ENCODE measurements at regions not wholly inside any gene's neighbourhood (a gene's known extent, or its start where the extent isn't known, plus 50 kb on each side); places are given as distances from the start of the nearest gene placed in this dataset.

DNA sequence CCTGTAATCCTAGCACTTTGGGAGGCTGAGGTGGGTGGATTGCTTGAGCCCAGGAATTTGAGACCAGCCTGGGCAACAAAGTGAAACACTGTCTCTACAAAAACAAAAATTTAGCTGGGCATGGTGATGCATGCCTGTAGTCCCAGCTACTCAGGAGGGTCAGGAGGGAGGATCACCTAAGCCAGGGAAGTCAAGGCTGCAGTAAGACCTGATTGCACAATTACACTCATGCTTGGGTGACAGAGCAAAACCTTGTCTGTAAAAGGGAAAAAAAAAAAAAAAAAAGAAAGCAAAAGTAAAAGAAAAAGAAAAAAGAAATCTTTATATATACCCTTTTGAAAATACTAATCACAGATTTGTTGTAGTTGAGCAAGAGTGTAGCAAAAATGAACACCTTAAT lies 801.0 kb upstream of the IGFBP7 start (continued):
- TF ChIP-seq, protein P1, sequence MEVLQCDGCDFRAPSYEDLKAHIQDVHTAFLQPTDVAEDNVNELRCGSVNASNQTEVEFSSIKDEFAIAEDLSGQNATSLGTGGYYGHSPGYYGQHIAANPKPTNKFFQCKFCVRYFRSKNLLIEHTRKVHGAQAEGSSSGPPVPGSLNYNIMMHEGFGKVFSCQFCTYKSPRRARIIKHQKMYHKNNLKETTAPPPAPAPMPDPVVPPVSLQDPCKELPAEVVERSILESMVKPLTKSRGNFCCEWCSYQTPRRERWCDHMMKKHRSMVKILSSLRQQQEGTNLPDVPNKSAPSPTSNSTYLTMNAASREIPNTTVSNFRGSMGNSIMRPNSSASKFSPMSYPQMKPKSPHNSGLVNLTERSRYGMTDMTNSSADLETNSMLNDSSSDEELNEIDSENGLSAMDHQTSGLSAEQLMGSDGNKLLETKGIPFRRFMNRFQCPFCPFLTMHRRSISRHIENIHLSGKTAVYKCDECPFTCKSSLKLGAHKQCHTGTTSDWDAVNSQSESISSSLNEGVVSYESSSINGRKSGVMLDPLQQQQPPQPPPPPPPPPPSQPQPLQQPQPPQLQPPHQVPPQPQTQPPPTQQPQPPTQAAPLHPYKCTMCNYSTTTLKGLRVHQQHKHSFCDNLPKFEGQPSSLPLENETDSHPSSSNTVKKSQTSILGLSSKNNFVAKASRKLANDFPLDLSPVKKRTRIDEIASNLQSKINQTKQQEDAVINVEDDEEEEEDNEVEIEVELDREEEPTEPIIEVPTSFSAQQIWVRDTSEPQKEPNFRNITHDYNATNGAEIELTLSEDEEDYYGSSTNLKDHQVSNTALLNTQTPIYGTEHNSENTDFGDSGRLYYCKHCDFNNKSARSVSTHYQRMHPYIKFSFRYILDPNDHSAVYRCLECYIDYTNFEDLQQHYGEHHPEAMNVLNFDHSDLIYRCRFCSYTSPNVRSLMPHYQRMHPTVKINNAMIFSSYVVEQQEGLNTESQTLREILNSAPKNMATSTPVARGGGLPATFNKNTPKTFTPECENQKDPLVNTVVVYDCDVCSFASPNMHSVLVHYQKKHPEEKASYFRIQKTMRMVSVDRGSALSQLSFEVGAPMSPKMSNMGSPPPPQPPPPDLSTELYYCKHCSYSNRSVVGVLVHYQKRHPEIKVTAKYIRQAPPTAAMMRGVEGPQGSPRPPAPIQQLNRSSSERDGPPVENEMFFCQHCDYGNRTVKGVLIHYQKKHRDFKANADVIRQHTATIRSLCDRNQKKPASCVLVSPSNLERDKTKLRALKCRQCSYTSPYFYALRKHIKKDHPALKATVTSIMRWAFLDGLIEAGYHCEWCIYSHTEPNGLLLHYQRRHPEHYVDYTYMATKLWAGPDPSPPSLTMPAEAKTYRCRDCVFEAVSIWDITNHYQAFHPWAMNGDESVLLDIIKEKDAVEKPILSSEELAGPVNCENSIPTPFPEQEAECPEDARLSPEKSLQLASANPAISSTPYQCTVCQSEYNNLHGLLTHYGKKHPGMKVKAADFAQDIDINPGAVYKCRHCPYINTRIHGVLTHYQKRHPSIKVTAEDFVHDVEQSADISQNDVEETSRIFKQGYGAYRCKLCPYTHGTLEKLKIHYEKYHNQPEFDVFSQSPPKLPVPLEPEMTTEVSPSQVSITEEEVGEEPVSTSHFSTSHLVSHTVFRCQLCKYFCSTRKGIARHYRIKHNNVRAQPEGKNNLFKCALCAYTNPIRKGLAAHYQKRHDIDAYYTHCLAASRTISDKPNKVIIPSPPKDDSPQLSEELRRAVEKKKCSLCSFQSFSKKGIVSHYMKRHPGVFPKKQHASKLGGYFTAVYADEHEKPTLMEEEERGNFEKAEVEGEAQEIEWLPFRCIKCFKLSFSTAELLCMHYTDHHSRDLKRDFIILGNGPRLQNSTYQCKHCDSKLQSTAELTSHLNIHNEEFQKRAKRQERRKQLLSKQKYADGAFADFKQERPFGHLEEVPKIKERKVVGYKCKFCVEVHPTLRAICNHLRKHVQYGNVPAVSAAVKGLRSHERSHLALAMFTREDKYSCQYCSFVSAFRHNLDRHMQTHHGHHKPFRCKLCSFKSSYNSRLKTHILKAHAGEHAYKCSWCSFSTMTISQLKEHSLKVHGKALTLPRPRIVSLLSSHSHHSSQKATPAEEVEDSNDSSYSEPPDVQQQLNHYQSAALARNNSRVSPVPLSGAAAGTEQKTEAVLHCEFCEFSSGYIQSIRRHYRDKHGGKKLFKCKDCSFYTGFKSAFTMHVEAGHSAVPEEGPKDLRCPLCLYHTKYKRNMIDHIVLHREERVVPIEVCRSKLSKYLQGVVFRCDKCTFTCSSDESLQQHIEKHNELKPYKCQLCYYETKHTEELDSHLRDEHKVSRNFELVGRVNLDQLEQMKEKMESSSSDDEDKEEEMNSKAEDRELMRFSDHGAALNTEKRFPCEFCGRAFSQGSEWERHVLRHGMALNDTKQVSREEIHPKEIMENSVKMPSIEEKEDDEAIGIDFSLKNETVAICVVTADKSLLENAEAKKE (CRISPR knock-in tag; IDR thresholded peaks at IDR 0.05), result no peak
- no peak for TF ChIP-seq CREB1 (CRISPR knock-in tag; IDR thresholded peaks at IDR 0.05; ENCODE audit: low read depth)
- no peak for TF ChIP-seq ZNF114 (CRISPR knock-in tag; IDR thresholded peaks at IDR 0.05)

GRCh38 chr4:57910151-57910550 lies 800.0 kb upstream of the IGFBP7 start:
- no peaks in the 10 kb centered on the region for H3K4me1 Mint-ChIP-seq
- no peak for TF ChIP-seq JUNB (IDR thresholded peaks at IDR 0.05; ENCODE audit: unreplicated experiment)
- TF ChIP-seq, protein P2, sequence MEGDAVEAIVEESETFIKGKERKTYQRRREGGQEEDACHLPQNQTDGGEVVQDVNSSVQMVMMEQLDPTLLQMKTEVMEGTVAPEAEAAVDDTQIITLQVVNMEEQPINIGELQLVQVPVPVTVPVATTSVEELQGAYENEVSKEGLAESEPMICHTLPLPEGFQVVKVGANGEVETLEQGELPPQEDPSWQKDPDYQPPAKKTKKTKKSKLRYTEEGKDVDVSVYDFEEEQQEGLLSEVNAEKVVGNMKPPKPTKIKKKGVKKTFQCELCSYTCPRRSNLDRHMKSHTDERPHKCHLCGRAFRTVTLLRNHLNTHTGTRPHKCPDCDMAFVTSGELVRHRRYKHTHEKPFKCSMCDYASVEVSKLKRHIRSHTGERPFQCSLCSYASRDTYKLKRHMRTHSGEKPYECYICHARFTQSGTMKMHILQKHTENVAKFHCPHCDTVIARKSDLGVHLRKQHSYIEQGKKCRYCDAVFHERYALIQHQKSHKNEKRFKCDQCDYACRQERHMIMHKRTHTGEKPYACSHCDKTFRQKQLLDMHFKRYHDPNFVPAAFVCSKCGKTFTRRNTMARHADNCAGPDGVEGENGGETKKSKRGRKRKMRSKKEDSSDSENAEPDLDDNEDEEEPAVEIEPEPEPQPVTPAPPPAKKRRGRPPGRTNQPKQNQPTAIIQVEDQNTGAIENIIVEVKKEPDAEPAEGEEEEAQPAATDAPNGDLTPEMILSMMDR (conservative IDR thresholded peaks at IDR 0.05; ENCODE audit: low read depth in 2 of 2), result no peak
- TF ChIP-seq ZNF331 (CRISPR knock-in tag; IDR thresholded peaks at IDR 0.05; ENCODE audit: low read depth), result no peak
- TF ChIP-seq, protein P1 (CRISPR knock-in tag; IDR thresholded peaks at IDR 0.05), result no peak
- TF ChIP-seq EZH2 (IDR thresholded peaks at IDR 0.05; ENCODE audit: low read depth, unreplicated experiment), result no peak

More at GRCh38 chr4:57910151-57910550, 800.0 kb upstream of the IGFBP7 start:
- DNase-seq (ENCODE audit: low spot score) (no peak), ATAC-seq (no peak)
- H3K36me3 Mint-ChIP-seq (ENCODE audit: low read depth), result no peaks in the 10 kb centered on the region; the same call in 2 of the 3 replicates
- Histone ChIP-seq H3K4me1 (ENCODE audit: insufficient read depth) (no peaks in the 10 kb centered on the region), H3F3A (replicated peaks; ENCODE audit: low read depth) (no peaks in the 10 kb centered on the region), H4K20me1 (replicated peaks; ENCODE audit: insufficient read depth) (no peaks in the 10 kb centered on the region), H3K36me3 (ENCODE audit: insufficient read depth) (no peaks in the 10 kb centered on the region), H3K4me3 (no peak overlapping the region), H2AFZ (no peak overlapping the region), H3K27me3 (ENCODE audit: insufficient read depth) (no peaks in the 10 kb centered on the region), H3K4me2 (no peak overlapping the region), H3K27ac (ENCODE audit: low read depth) (no peak overlapping the region), H3K79me2 (replicated peaks; ENCODE audit: insufficient read depth) (no peaks in the 10 kb centered on the region), H3K9me2 (ENCODE audit: insufficient read depth) (no peaks in the 10 kb centered on the region; the same call in 1 of the 2 replicates)
- H3K4me3 Mint-ChIP-seq, result no peak overlapping the region
- peaks cover 4% of the 10 kb centered on the region; the same call in 1 of the 3 replicates for H3K9me3 Mint-ChIP-seq
- no peak overlapping the region for H3K27ac Mint-ChIP-seq
- H3K27me3 Mint-ChIP-seq (ENCODE audit: insufficient read depth, low read depth, poor library complexity), result peaks cover 3% of the 10 kb centered on the region

Data from GM23338 (cell line).